ENCODE measurements at regions not wholly inside any gene's neighbourhood (a gene's known extent, or its start where the extent isn't known, plus 50 kb on each side); places are given as distances from the start of the nearest gene placed in this dataset.

DNA sequence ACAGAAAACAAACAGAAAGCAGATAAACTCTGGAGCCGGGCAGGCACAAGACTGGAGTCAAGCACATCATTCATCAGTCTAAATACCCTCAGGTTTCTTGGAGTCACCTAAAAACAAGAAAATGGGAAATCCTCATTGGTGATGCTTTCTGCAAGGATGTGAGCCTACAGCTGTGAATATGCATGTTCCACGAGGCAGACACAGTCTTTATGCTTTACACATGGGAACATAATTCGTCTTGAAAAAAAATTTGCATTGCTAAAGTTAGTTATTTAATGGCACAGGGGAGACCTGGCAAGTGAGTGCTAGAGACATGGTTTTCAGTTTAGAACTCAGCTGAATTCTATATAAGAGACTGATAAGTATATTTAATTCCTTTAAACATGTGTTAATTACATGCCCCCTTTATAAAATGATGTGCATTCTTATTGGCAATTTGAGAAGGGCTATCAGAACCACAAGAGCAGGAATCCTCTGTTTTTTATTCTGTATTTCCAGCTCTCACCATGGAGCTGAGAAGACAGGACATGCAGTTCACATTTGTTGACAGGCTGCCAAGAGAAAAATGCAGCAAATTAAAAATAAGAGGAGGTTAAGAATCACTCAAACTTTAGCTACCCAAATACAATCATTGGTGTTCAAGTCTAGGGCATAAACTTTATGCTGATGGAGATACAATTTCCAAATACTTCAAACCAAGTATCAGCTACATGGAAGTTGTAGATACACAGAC lies 438.0 kb upstream of the MPDZ start:
- Mint-ChIP-seq H3K27ac (no peak overlapping the region), H3K36me3 (no peaks in the 10 kb centered on the region), H3K4me1 (no peaks in the 10 kb centered on the region), H3K9me3 (peaks cover 0 to 24% (median 7%) of the 10 kb centered on the region in 5 donors), H3K4me3 (no peak overlapping the region), H3K27me3 (no peaks in the 10 kb centered on the region)
- no peak for DNase-seq
- Histone ChIP-seq H3K9me3 (ENCODE audit: low read length) (no peaks in the 10 kb centered on the region), H3K36me3 (ENCODE audit: insufficient read depth, low read length) (no peaks in the 10 kb centered on the region), H3K4me1 (ENCODE audit: insufficient read depth, low read length) (no peaks in the 10 kb centered on the region), H3K4me3 (ENCODE audit: low read length) (no peak overlapping the region), H3K27me3 (ENCODE audit: insufficient read depth, low read length, poor library complexity, severe bottlenecking) (no peaks in the 10 kb centered on the region), H3K27ac (ENCODE audit: low read depth, low read length) (no peak overlapping the region)
- POLR2A ChIA-PET: no interaction called here
- CTCF ChIA-PET: no interaction called here

- Histone ChIP-seq H3K36me3 (ENCODE audit: insufficient read depth, low read length) (no peaks in the 10 kb centered on the region), H3K27ac (ENCODE audit: low read depth, low read length) (no peak overlapping the region), H3K27me3 (ENCODE audit: insufficient read depth, low read length, poor library complexity, severe bottlenecking) (no peaks in the 10 kb centered on the region), H3K9me3 (ENCODE audit: low read length) (no peaks in the 10 kb centered on the region), H3K4me1 (ENCODE audit: insufficient read depth, low read length) (no peaks in the 10 kb centered on the region), H3K4me3 (ENCODE audit: low read length) (no peak overlapping the region)
- no peak for DNase-seq
- Mint-ChIP-seq H3K4me3 (no peak overlapping the region), H3K27me3 (no peaks in the 10 kb centered on the region), H3K9me3 (peaks cover 0 to 26% (median 7%) of the 10 kb centered on the region in 5 donors), H3K36me3 (no peaks in the 10 kb centered on the region), H3K4me1 (no peaks in the 10 kb centered on the region), H3K27ac (no peak overlapping the region)
- ChIA-PET POLR2A (no interaction called here), CTCF (no interaction called here)
Observed at GRCh38 chr9:13716601-13717321, 437.3 kb upstream of the MPDZ start.

DNA sequence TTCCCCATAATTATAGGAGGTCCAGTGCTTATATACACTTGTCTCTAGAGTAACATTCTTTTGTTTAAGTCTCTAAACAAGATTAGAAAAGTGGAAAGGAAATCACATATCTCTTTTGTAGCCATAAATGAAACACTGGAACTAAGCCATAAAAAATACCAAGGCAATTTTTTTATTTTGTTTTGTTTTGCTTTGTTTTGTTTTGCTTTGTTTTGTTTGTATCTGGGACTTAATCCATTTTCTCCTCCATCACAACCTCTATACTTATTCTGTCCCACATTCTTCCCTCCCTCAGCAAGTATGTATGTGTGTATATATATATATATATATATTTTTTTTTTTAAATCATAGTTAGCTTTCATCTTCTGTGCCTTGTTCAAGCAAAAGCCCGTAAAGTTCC lies 436.6 kb upstream of the MPDZ start:
- Histone ChIP-seq H3K36me3 (ENCODE audit: insufficient read depth, low read length) (no peaks in the 10 kb centered on the region), H3K9me3 (ENCODE audit: low read length) (no peaks in the 10 kb centered on the region), H3K27me3 (ENCODE audit: insufficient read depth, low read length, poor library complexity, severe bottlenecking) (no peaks in the 10 kb centered on the region), H3K27ac (ENCODE audit: low read depth, low read length) (no peak overlapping the region), H3K4me1 (ENCODE audit: insufficient read depth, low read length) (no peaks in the 10 kb centered on the region), H3K4me3 (ENCODE audit: low read length) (no peak overlapping the region)
- Mint-ChIP-seq H3K4me1 (no peaks in the 10 kb centered on the region), H3K36me3 (no peaks in the 10 kb centered on the region), H3K27ac (no peak overlapping the region), H3K27me3 (no peaks in the 10 kb centered on the region), H3K4me3 (no peak overlapping the region), H3K9me3 (peaks cover 0 to 23% (median 7%) of the 10 kb centered on the region in 5 donors)
- DNase-seq: no peak
- POLR2A ChIA-PET: no interaction called here
- CTCF ChIA-PET: no interaction called here

DNA sequence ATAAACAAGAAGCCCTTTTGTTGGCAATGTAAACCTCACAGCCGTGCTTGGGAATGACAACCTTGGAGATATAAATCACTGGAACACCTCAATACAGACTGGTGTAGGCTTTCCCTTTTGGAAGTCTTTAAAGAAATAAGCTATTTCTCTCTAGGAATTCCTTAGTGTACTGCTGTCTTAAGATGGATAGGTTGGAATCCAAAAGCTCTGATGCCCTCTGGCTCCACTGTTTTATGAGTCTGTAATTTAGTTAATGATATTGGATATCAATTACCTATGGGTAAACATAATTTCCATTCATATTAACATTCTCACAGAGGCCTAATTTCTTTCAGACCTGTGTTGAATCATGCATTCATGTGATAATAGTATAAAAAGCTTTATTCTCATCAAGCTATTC lies 435.9 kb upstream of the MPDZ start:
- POLR2A ChIA-PET: no interaction called here
- no peak for DNase-seq
- no peak overlapping the region for H3K27ac Mint-ChIP-seq

DNA sequence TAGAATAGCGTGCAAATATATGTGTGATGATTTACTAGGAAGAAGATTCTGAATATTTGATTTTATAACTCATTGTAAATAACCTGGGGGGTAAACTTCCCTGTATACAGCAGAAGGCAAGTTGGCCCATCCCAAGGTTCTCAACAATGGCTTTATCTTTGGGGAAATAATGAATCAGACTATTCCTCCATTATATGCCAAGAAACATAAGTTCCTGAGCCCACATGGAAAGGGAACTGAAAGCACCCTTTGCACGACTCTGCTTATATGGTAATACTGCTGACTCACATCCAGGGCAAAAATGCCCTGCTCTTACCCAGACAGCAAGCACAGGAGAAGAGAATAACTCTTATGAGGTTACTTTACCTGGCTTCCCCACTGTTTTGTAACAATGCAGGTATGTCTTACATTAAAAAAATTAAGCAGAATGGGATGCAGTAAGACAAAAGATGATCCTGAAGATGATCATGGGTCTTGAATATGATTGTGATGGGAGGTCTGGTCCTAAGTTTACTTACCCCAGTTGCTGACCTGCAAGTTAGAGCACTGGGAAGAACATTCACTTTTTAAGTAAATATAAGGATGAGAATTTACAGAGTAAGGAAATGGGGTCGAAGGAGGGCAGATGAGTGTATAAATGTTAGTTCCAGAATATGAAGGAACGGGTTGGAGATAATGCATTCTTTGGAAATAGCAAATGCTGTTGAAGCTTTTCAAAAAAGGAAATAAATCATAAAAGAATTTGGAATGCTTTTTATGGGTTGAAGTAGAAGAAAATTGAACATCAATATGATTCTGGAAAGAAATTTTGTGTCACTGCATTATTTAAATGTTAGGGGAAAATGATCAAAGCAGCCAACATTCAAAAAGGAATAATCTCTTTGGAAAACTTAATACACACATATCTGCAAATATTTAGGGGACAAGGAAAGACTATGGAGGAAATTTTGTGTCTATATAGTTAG lies 428.4 kb upstream of the MPDZ start:
- POLR2A ChIA-PET: no interaction called here
- Mint-ChIP-seq H3K36me3 (no peaks in the 10 kb centered on the region), H3K4me1 (no peaks in the 10 kb centered on the region), H3K27ac (no peak overlapping the region), H3K4me3 (no peak overlapping the region), H3K27me3 (no peaks in the 10 kb centered on the region), H3K9me3 (peaks cover 0 to 35% (median 10%) of the 10 kb centered on the region in 5 donors)
- H3K27ac ChIP-seq (ENCODE audit: low read depth, low read length): no peak overlapping the region
- no peaks in the 10 kb centered on the region for H3K27me3 ChIP-seq (ENCODE audit: insufficient read depth, low read length, poor library complexity, severe bottlenecking)
- H3K36me3 ChIP-seq (ENCODE audit: insufficient read depth, low read length): no peaks in the 10 kb centered on the region
- peaks cover 3% of the 10 kb centered on the region for H3K9me3 ChIP-seq (ENCODE audit: low read length)
- H3K4me1 ChIP-seq (ENCODE audit: insufficient read depth, low read length): no peaks in the 10 kb centered on the region
- H3K4me3 ChIP-seq (ENCODE audit: low read length): no peak overlapping the region
- no peak for DNase-seq
- CTCF ChIA-PET: no interaction called here

More for the DNA sequence above, 435.9 kb upstream of the MPDZ start:
- H3K9me3 ChIP-seq (ENCODE audit: low read length): no peaks in the 10 kb centered on the region
- H3K36me3 ChIP-seq (ENCODE audit: insufficient read depth, low read length): no peaks in the 10 kb centered on the region
- H3K4me1 ChIP-seq (ENCODE audit: insufficient read depth, low read length): no peaks in the 10 kb centered on the region
- no peaks in the 10 kb centered on the region for H3K27me3 ChIP-seq (ENCODE audit: insufficient read depth, low read length, poor library complexity, severe bottlenecking)
- Mint-ChIP-seq H3K4me3 (no peak overlapping the region), H3K27me3 (no peaks in the 10 kb centered on the region), H3K9me3 (peaks cover 2 to 25% (median 7%) of the 10 kb centered on the region in 5 donors), H3K36me3 (no peaks in the 10 kb centered on the region), H3K4me1 (no peaks in the 10 kb centered on the region)
- no peak overlapping the region for H3K27ac ChIP-seq (ENCODE audit: low read depth, low read length)
- CTCF ChIA-PET: no interaction called here
- no peak overlapping the region for H3K4me3 ChIP-seq (ENCODE audit: low read length)

DNA sequence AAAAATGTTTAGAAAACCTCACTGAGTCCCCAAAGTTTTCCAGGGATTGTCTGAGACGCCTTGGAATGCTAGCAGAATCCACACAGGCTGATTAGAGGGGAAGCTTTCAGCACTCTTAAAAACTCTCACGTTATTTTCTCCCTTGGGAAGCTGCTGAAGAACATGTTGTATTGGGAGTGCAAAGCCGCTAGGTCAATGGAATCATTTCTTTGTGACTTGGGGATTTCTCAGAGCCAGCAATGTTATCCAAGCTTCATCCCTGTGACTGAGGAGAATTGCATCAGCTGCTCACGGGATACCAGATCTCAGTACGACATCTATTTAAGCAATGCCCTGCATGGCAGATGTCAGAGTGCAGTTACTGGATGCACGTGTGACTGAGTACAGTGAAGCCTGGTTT lies 426.4 kb upstream of the MPDZ start:
- Mint-ChIP-seq H3K4me3 (no peak overlapping the region), H3K9me3 (peaks cover 1 to 32% (median 7%) of the 10 kb centered on the region in 5 donors), H3K27ac (no peak overlapping the region), H3K4me1 (no peaks in the 10 kb centered on the region), H3K27me3 (no peaks in the 10 kb centered on the region), H3K36me3 (no peaks in the 10 kb centered on the region)
- no peak for DNase-seq
- Histone ChIP-seq H3K27me3 (ENCODE audit: insufficient read depth, low read length, poor library complexity, severe bottlenecking) (no peaks in the 10 kb centered on the region), H3K27ac (ENCODE audit: low read depth, low read length) (no peak overlapping the region), H3K9me3 (ENCODE audit: low read length) (peaks cover 3% of the 10 kb centered on the region), H3K36me3 (ENCODE audit: insufficient read depth, low read length) (no peaks in the 10 kb centered on the region), H3K4me3 (ENCODE audit: low read length) (no peak overlapping the region), H3K4me1 (ENCODE audit: insufficient read depth, low read length) (no peaks in the 10 kb centered on the region)
- ChIA-PET POLR2A (no interaction called here), CTCF (no interaction called here)

GRCh38 chr9:13705373-13705772 lies 425.9 kb upstream of the MPDZ start:
- H3K27ac ChIP-seq (ENCODE audit: low read depth, low read length): no peak overlapping the region
- Mint-ChIP-seq H3K9me3 (peaks cover 1 to 29% (median 5%) of the 10 kb centered on the region in 5 donors), H3K4me1 (no peaks in the 10 kb centered on the region), H3K4me3 (no peak overlapping the region), H3K27ac (no peak overlapping the region), H3K27me3 (no peaks in the 10 kb centered on the region), H3K36me3 (no peaks in the 10 kb centered on the region)
- POLR2A ChIA-PET: no interaction called here
- no peaks in the 10 kb centered on the region for H3K27me3 ChIP-seq (ENCODE audit: insufficient read depth, low read length, poor library complexity, severe bottlenecking)
- no peaks in the 10 kb centered on the region for H3K36me3 ChIP-seq (ENCODE audit: insufficient read depth, low read length)
- no peak for DNase-seq
- no peak overlapping the region for H3K4me3 ChIP-seq (ENCODE audit: low read length)
- CTCF ChIA-PET: no interaction called here
- H3K9me3 ChIP-seq (ENCODE audit: low read length): peaks cover 3% of the 10 kb centered on the region
- no peaks in the 10 kb centered on the region for H3K4me1 ChIP-seq (ENCODE audit: insufficient read depth, low read length)

- Mint-ChIP-seq H3K27me3 (no peaks in the 10 kb centered on the region), H3K36me3 (no peaks in the 10 kb centered on the region), H3K9me3 (peaks cover 5 to 49% (median 15%) of the 10 kb centered on the region in 5 donors), H3K4me1 (no peaks in the 10 kb centered on the region), H3K4me3 (no peak overlapping the region), H3K27ac (no peak overlapping the region)
- H3K27me3 ChIP-seq (ENCODE audit: insufficient read depth, low read length, poor library complexity, severe bottlenecking): no peaks in the 10 kb centered on the region
- H3K27ac ChIP-seq (ENCODE audit: low read depth, low read length): no peak overlapping the region
- no peak for DNase-seq
- ChIA-PET POLR2A (no interaction called here), CTCF (no interaction called here)
- H3K4me1 ChIP-seq (ENCODE audit: insufficient read depth, low read length): no peaks in the 10 kb centered on the region
- no peaks in the 10 kb centered on the region for H3K9me3 ChIP-seq (ENCODE audit: low read length)
- no peak overlapping the region for H3K4me3 ChIP-seq (ENCODE audit: low read length)
- H3K36me3 ChIP-seq (ENCODE audit: insufficient read depth, low read length): no peaks in the 10 kb centered on the region
Observed at GRCh38 chr9:13690595-13690994, 411.1 kb upstream of the MPDZ start.

Measured in CD8-positive, alpha-beta memory T cell (primary cell).